ENCODE measurements at regions not wholly inside any gene's neighbourhood (a gene's known extent, or its start where the extent isn't known, plus 50 kb on each side); places are given as distances from the start of the nearest gene placed in this dataset.

- no peak for TF ChIP-seq POLR2A (IDR thresholded peaks at IDR 0.05; ENCODE audit: low read length)
- TF ChIP-seq MAX (IDR thresholded peaks at IDR 0.05) = no peak
- no peak for TF ChIP-seq CTCF (IDR thresholded peaks at IDR 0.05)
- TF ChIP-seq RFX5 (IDR thresholded peaks at IDR 0.05) = no peak
- no peak for TF ChIP-seq SREBF2 (IDR thresholded peaks at IDR 0.05)
- no peak for TF ChIP-seq SMC3 (IDR thresholded peaks at IDR 0.05)
- TF ChIP-seq ELK1 (IDR thresholded peaks at IDR 0.05; ENCODE audit: low read depth, low read length) = no peak
- TF ChIP-seq RNF2 (IDR thresholded peaks at IDR 0.05; ENCODE audit: borderline replicate concordance, low read depth) = no peak
Observed at GRCh38 chr5:39794513-39795210, 369.9 kb upstream of the DAB2 start.
